ENCODE measurements at regions not wholly inside any gene's neighbourhood (a gene's known extent, or its start where the extent isn't known, plus 50 kb on each side); places are given as distances from the start of the nearest gene placed in this dataset.

DNA sequence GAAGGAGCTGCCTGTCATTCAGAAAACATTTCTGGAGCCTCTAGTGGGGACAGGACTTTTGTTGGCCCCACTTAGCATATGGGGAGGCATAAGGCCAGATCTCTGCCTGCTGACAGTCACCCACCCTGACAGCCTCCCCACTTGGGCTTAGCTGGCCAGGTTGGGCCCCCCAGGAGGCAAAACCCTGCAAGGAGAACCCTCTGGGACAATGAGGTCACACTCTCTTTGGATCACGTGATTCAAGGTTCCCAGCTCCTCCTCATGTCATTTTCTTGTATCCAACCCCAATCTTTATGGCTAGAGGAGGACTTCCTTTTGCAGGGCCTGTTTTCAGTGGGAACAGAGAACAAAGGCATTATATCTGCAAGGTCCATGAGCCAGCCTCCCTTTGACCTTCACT lies 60.0 kb downstream of the NAV1 start:
- ATAC-seq (no peak), DNase-seq (ENCODE audit: low read depth, low spot score) (no peak)
- intact Hi-C loops (cut with micrococcal nuclease; ENCODE audit: unreplicated experiment) (no loop called here), in situ Hi-C loops (cut with HindIII; ENCODE audit: low pct_unique_long_range_greater_than_20kb, low sequenced_read_pairs) (no loop called here)
- H3K36me3 ChIP-seq (ENCODE audit: control insufficient read depth, insufficient read depth, low read length) = no peaks in the 10 kb centered on the region
- no TSS peak for BruUV-seq (replicated peaks)
- no peaks in the 10 kb centered on the region for H3K4me1 ChIP-seq (ENCODE audit: control insufficient read depth, insufficient read depth, low read length)
- no peak overlapping the region for H3K27ac ChIP-seq (ENCODE audit: low read length)
- CTCF ChIA-PET = interaction anchor here (0.7 kb wide), 1 partner anchor 171 kb away, joined by 3 read pairs; no protein-coding TSS in a partner anchor
- H3K9me3 ChIP-seq (ENCODE audit: control insufficient read depth, insufficient read depth, low read depth, low read length) = no peaks in the 10 kb centered on the region
- POLR2A ChIA-PET = no interaction called here
- no peaks in the 10 kb centered on the region for H3K27me3 ChIP-seq (ENCODE audit: control insufficient read depth, insufficient read depth, low read length)
- TF ChIP-seq TCF7L2 (IDR thresholded peaks at IDR 0.05; ENCODE audit: low read depth, low read length) (no peak), SIN3A (IDR thresholded peaks at IDR 0.05; ENCODE audit: borderline replicate concordance, insufficient read depth, low read depth, low read length) (no peak), POLR2AphosphoS5 (IDR thresholded peaks at IDR 0.05; ENCODE audit: low read depth, low read length) (no peak)
- TF ChIP-seq, protein P1, sequence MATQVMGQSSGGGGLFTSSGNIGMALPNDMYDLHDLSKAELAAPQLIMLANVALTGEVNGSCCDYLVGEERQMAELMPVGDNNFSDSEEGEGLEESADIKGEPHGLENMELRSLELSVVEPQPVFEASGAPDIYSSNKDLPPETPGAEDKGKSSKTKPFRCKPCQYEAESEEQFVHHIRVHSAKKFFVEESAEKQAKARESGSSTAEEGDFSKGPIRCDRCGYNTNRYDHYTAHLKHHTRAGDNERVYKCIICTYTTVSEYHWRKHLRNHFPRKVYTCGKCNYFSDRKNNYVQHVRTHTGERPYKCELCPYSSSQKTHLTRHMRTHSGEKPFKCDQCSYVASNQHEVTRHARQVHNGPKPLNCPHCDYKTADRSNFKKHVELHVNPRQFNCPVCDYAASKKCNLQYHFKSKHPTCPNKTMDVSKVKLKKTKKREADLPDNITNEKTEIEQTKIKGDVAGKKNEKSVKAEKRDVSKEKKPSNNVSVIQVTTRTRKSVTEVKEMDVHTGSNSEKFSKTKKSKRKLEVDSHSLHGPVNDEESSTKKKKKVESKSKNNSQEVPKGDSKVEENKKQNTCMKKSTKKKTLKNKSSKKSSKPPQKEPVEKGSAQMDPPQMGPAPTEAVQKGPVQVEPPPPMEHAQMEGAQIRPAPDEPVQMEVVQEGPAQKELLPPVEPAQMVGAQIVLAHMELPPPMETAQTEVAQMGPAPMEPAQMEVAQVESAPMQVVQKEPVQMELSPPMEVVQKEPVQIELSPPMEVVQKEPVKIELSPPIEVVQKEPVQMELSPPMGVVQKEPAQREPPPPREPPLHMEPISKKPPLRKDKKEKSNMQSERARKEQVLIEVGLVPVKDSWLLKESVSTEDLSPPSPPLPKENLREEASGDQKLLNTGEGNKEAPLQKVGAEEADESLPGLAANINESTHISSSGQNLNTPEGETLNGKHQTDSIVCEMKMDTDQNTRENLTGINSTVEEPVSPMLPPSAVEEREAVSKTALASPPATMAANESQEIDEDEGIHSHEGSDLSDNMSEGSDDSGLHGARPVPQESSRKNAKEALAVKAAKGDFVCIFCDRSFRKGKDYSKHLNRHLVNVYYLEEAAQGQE (IDR thresholded peaks at IDR 0.05; ENCODE audit: insufficient read depth in 1 of 2, low read depth in 2 of 2, low read length in 1 of 2) = no peak
- TF ChIP-seq, protein P2, sequence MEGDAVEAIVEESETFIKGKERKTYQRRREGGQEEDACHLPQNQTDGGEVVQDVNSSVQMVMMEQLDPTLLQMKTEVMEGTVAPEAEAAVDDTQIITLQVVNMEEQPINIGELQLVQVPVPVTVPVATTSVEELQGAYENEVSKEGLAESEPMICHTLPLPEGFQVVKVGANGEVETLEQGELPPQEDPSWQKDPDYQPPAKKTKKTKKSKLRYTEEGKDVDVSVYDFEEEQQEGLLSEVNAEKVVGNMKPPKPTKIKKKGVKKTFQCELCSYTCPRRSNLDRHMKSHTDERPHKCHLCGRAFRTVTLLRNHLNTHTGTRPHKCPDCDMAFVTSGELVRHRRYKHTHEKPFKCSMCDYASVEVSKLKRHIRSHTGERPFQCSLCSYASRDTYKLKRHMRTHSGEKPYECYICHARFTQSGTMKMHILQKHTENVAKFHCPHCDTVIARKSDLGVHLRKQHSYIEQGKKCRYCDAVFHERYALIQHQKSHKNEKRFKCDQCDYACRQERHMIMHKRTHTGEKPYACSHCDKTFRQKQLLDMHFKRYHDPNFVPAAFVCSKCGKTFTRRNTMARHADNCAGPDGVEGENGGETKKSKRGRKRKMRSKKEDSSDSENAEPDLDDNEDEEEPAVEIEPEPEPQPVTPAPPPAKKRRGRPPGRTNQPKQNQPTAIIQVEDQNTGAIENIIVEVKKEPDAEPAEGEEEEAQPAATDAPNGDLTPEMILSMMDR (IDR thresholded peaks at IDR 0.05) = no peak
- H3K4me3 ChIP-seq (ENCODE audit: low read depth in 2 of 2, low read length in 2 of 2) = no peak overlapping the region

DNA sequence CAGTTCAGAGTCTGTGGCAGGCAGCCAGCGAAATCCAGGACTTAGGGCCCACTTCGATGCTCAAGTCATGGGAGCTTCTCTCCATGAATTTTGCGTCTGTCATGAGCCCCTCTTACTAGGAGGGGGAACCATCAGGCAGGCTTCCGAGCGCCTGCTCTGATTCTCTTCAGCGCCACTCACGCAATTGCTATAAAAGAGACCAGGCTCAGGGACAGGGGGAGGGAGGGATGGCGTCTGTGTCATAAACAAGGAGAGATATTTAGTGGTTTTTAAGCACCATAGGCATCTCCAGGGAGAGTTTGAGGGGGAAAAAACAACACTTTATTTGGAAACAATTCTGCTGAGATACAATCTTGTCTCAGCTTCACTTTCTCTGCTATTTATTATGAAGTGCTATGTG lies 60.6 kb downstream of the NAV1 start:
- ChIA-PET POLR2A (no interaction called here), CTCF (interaction anchor here (0.6 kb wide), 1 partner anchor 28 kb away, joined by 7 read pairs; no protein-coding TSS in a partner anchor)
- Histone ChIP-seq H3K27me3 (ENCODE audit: control insufficient read depth, insufficient read depth, low read length) (no peaks in the 10 kb centered on the region), H3K4me1 (ENCODE audit: control insufficient read depth, insufficient read depth, low read length) (no peaks in the 10 kb centered on the region), H3K36me3 (ENCODE audit: control insufficient read depth, insufficient read depth, low read length) (no peaks in the 10 kb centered on the region), H3K4me3 (ENCODE audit: low read depth in 2 of 2, low read length in 2 of 2) (no peak overlapping the region), H3K27ac (ENCODE audit: low read length) (no peak overlapping the region), H3K9me3 (ENCODE audit: control insufficient read depth, insufficient read depth, low read depth, low read length) (no peaks in the 10 kb centered on the region)
- intact Hi-C loops (cut with micrococcal nuclease; ENCODE audit: unreplicated experiment) = no loop called here
- BruUV-seq (replicated peaks) = no TSS peak
- in situ Hi-C loops (cut with HindIII; ENCODE audit: low pct_unique_long_range_greater_than_20kb, low sequenced_read_pairs) = no loop called here
- ATAC-seq = no peak
- TF ChIP-seq, protein P2 (IDR thresholded peaks at IDR 0.05) = no peak
- no peak for TF ChIP-seq SIN3A (IDR thresholded peaks at IDR 0.05; ENCODE audit: borderline replicate concordance, insufficient read depth, low read depth, low read length)
- TF ChIP-seq TCF7L2 (IDR thresholded peaks at IDR 0.05; ENCODE audit: low read depth, low read length) = no peak
- TF ChIP-seq, protein P1 (IDR thresholded peaks at IDR 0.05; ENCODE audit: insufficient read depth in 1 of 2, low read depth in 2 of 2, low read length in 1 of 2) = no peak
- TF ChIP-seq POLR2AphosphoS5 (IDR thresholded peaks at IDR 0.05; ENCODE audit: low read depth, low read length) = no peak
- DNase-seq (ENCODE audit: low read depth, low spot score) = no peak
